Breast epithelium (tissue), 3 donors: ENCODE measurements at regions not wholly inside any gene's neighbourhood (a gene's known extent, or its start where the extent isn't known, plus 50 kb on each side); places are given as distances from the start of the nearest gene placed in this dataset.

Experiments used
- CTCF ChIP-seq, 3 donors: fragments of 450-650 bp; IDR thresholded peaks; one replicate each; pipeline ENCODE4 v1.5.1; 2016 to 2017; ENCODE audit warnings: antibody characterized with exemption in 3 of 3, mild to moderate bottlenecking in 3 of 3, moderate library complexity in 3 of 3
- POLR2A ChIP-seq: fragments of 450-650 bp; IDR thresholded peaks from one replicate; pipeline ENCODE4 v1.6.1; 2016; ENCODE audit warnings: antibody characterized with exemption, mild to moderate bottlenecking, moderate library complexity

- TF ChIP-seq CTCF (IDR thresholded peaks at IDR 0.05) (no peak), POLR2A (no peak)
Observed at GRCh38 chr15:77781151-77781945, 148.6 kb upstream of the LINGO1 start.
